ENCODE measurements at regions not wholly inside any gene's neighbourhood (a gene's known extent, or its start where the extent isn't known, plus 50 kb on each side); places are given as distances from the start of the nearest gene placed in this dataset.

DNA sequence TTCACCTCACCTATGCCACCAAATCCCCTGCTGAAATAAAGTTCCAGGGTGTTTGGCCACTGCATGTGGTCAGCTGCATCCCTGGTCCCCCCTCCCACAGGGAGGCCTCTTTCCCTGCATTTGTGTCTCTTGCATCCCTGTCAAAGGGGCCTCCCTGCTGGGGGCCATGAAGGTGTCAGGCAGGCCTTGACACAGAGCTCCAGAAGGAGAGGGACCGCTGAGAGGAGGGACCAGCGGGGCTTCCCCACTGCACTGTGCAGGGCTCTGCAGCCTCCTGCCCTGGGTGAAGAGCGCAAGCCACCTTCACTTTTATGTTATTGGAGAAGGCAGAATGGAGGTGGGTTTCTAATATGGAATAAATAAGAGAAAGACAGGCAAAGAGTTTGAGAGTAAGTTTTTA is 230.2 kb downstream of the ANKRD30B start:
- CTCF ChIA-PET = no interaction called here
- TF ChIP-seq TCF7 (CRISPR knock-in tag; IDR thresholded peaks at IDR 0.05; ENCODE audit: low read depth) (no peak), ARID4B (CRISPR knock-in tag; IDR thresholded peaks at IDR 0.05; ENCODE audit: borderline replicate concordance) (no peak), ATF3 (CRISPR knock-in tag; conservative IDR thresholded peaks at IDR 0.05) (no peak), FOXP1 (CRISPR knock-in tag; IDR thresholded peaks at IDR 0.05; ENCODE audit: borderline replicate concordance) (no peak), ZNF396 (CRISPR knock-in tag; IDR thresholded peaks at IDR 0.05; ENCODE audit: borderline replicate concordance) (no peak), TEAD4 (CRISPR knock-in tag; IDR thresholded peaks at IDR 0.05) (no peak), MXD4 (CRISPR knock-in tag; IDR thresholded peaks at IDR 0.05; ENCODE audit: borderline replicate concordance) (no peak), ZMAT4 (CRISPR knock-in tag; IDR thresholded peaks at IDR 0.05) (no peak), ZNF423 (CRISPR knock-in tag; IDR thresholded peaks at IDR 0.05) (no peak), FOXJ3 (CRISPR knock-in tag; IDR thresholded peaks at IDR 0.05; ENCODE audit: borderline replicate concordance) (no peak), ESRRA (CRISPR knock-in tag; IDR thresholded peaks at IDR 0.05; ENCODE audit: borderline replicate concordance) (no peak), ETV6 (CRISPR knock-in tag; IDR thresholded peaks at IDR 0.05) (no peak), JAZF1 (CRISPR knock-in tag; IDR thresholded peaks at IDR 0.05) (no peak), CREM (CRISPR knock-in tag; IDR thresholded peaks at IDR 0.05) (no peak), PREB (CRISPR knock-in tag; IDR thresholded peaks at IDR 0.05; ENCODE audit: borderline replicate concordance) (no peak)
- TF ChIP-seq, protein P1, sequence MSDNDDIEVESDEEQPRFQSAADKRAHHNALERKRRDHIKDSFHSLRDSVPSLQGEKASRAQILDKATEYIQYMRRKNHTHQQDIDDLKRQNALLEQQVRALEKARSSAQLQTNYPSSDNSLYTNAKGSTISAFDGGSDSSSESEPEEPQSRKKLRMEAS (CRISPR knock-in tag; IDR thresholded peaks at IDR 0.05) = no peak
- TF ChIP-seq, protein P2, sequence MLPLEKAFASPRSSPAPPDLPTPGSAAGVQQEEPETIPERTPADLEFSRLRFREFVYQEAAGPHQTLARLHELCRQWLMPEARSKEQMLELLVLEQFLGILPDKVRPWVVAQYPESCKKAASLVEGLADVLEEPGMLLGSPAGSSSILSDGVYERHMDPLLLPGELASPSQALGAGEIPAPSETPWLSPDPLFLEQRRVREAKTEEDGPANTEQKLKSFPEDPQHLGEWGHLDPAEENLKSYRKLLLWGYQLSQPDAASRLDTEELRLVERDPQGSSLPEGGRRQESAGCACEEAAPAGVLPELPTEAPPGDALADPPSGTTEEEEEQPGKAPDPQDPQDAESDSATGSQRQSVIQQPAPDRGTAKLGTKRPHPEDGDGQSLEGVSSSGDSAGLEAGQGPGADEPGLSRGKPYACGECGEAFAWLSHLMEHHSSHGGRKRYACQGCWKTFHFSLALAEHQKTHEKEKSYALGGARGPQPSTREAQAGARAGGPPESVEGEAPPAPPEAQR (CRISPR knock-in tag; IDR thresholded peaks at IDR 0.05) = no peak
- TF ChIP-seq, protein P3, sequence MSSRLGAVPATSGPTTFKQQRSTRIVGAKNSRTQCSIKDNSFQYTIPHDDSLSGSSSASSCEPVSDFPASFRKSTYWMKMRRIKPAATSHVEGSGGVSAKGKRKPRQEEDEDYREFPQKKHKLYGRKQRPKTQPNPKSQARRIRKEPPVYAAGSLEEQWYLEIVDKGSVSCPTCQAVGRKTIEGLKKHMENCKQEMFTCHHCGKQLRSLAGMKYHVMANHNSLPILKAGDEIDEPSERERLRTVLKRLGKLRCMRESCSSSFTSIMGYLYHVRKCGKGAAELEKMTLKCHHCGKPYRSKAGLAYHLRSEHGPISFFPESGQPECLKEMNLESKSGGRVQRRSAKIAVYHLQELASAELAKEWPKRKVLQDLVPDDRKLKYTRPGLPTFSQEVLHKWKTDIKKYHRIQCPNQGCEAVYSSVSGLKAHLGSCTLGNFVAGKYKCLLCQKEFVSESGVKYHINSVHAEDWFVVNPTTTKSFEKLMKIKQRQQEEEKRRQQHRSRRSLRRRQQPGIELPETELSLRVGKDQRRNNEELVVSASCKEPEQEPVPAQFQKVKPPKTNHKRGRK (CRISPR knock-in tag; IDR thresholded peaks at IDR 0.05; ENCODE audit: borderline replicate concordance) = no peak
- POLR2A ChIA-PET = no interaction called here
- Mint-ChIP-seq H3K4me3 (no peak overlapping the region), H3K27ac (no peak overlapping the region), H3K27me3 (ENCODE audit: low read depth) (peaks cover 14% of the 10 kb centered on the region), H3K9me3 (peaks cover 76% of the 10 kb centered on the region), H3K4me1 (no peaks in the 10 kb centered on the region), H3K36me3 (peaks cover 81% of the 10 kb centered on the region)
- ATAC-seq = no peak
- no peak for DNase-seq (ENCODE audit: low spot score)

All from WTC11 (cell line).